HL-60/S4 (cell line): ENCODE measurements at regions not wholly inside any gene's neighbourhood (a gene's known extent, or its start where the extent isn't known, plus 50 kb on each side); places are given as distances from the start of the nearest gene placed in this dataset.

Experiments used
- in situ Hi-C: fragments of 300-500 bp; cut with MboI; formaldehyde crosslinking; loops from 2 replicates; pipeline ENCODE4 v1.14.3; 2022; ENCODE audit warnings: low sequenced_read_pairs

DNA sequence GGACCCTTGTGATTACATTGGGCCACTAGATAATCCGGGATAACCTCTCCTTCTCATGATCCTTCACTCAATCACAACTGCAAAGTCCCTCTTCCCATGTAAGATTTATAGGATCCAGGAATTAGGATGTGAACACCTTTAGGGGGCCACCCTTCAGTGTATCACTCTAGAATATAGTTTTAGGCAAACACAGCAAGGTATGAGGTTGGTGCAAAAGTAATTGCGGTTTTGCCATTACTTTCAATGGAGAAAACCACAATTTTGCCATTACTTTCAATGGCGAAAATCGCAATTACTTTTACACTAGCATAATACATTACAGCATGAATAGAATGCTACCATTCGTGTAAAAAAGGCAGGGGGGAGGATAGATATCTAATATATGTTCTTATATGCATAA, 104.0 kb downstream of the BAMBI start:
- in situ Hi-C loops, result no loop called here

- in situ Hi-C loops, result no loop called here
Observed at GRCh38 chr10:28783087-28783486, 105.8 kb downstream of the BAMBI start.

- in situ Hi-C loops, result no loop called here
Observed at GRCh38 chr10:28785018-28785417, 107.7 kb downstream of the BAMBI start.

- in situ Hi-C loops, result no loop called here
Observed at GRCh38 chr10:28788252-28788651, 110.9 kb downstream of the BAMBI start.

DNA sequence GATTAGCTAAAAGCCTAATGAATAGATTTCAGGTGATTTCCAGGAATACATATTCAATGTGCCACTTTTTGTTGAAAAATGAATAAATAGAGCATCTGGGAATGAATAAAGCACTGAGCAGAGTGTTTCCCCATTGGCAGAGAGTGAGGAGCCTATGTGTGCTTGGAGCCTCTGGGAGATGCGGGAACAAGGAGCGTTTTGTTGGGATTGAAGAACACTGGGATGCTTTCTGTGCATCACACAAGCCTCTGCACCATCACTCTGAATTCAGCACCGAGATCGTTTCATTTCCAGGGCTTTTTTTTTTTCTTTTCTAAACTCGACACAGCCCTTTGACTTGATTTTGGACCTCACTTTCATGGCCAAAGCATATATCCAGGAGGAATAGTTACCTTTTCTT, 111.4 kb downstream of the BAMBI start:
- in situ Hi-C loops, result no loop called here

GRCh38 chr10:28790146-28790545, 112.8 kb downstream of the BAMBI start:
- in situ Hi-C loops, result no loop called here

- in situ Hi-C loops, result no loop called here
Observed at GRCh38 chr10:28793482-28793881, 116.2 kb downstream of the BAMBI start.

DNA sequence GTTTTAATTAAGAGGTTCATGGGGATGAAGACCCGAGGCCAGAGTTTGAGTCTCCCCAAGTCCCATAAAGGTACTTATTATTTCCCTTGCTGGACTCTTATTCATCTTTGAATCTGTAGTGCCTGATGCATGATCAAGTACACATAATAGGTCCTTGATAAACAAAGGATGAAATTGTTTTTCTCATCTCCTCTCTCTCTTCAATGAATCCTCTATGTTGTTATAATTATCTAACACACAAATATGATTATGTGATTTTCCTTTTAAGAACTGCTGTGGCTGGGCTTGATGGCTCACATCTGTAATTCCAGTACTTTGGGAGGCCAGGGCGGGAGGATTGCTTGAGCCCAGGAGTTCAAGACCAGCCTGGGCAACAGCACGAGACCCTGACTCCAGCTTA, 117.7 kb downstream of the BAMBI start:
- in situ Hi-C loops, result no loop called here

GRCh38 chr10:28796606-28797512, 119.5 kb downstream of the BAMBI start:
- in situ Hi-C loops, result no loop called here

GRCh38 chr10:28797904-28798371, 120.6 kb downstream of the BAMBI start:
- in situ Hi-C loops, result no loop called here

DNA sequence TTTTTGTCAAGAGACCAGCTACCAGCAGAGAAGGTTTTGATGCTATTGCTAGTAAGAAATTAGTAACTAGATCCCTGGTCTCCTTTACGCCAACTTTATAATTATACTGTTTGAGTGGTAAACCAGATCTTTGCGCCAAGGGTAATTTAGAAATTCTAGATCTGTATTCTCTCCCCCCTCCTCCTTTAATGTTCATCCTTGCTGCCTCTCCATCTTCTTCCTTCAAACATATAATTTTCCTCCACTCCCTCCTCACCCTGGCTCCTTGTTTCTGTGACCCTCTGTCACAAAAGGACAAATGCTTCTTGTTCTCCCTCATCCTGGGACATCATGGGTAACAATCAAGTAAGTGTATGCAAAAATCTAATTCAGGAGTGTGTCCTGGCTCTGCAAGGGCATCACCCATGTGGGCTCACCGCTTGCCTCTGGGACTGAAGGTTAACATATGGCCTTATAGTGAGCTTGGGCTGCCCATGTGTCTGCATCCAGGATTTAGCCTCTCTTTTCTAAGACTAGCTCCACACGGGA, 121.2 kb downstream of the BAMBI start:
- in situ Hi-C loops, result no loop called here

- in situ Hi-C loops, result no loop called here
Observed at GRCh38 chr10:28798964-28799363, 121.6 kb downstream of the BAMBI start.

DNA sequence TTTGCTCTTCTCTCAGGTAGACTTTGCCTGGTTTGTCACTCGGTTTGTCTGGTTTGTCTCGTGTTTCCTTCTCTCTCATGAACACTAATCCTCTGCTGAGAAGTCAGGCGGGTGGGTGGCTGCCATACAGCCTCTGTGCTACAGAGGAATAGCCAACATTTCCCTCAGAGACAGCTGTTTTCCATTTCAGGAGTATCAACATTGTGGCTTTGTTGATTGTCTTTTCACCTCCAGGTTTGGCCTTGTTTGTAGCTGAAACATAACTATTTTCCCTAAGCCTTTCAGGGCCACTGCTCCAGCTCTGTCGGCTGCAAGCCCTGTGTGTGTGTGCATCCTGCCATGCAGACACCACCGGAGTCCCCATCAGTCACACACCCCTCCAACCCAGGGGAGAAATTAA, 122.8 kb downstream of the BAMBI start:
- in situ Hi-C loops, result no loop called here

DNA sequence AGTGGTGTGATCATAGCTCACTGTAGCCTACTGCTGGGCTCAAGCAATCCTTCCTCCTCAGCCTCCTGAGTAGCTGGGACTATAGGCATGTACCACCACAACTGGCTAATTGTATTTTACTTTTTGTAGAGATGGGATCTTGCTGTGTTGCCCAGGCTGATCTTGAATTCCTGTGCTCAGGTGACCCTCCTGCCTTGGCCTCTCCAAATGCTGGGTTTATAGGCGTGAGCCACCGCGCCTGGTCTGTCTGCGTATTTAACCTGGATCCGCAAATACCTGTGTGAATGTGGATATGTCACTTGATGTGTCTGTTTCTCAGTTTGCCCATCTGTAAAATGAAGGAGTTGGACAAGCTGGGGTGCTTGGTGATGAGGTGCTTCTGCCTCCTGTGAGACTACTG, 123.9 kb downstream of the BAMBI start:
- in situ Hi-C loops, result no loop called here

DNA sequence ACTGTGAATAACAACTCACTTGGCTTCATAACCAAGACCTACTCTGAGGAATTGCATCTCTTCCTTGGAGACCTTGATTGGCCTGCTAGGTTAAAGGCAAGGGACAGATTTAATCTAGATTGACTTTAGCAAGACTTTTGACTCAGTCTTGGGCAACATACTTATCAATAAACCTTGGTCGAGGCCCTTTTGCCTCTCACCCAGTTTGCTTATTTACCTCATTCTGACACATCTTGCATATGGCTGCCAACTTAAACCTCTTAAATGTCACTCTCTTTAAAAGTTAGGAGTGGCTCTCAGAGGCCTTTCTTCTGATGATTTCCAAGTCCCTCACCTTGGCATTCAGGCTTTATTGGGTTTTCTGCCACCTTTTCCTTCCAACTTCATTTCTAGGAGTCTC, 124.5 kb downstream of the BAMBI start:
- in situ Hi-C loops, result no loop called here

GRCh38 chr10:28805390-28805789, 128.1 kb downstream of the BAMBI start:
- in situ Hi-C loops, result no loop called here

DNA sequence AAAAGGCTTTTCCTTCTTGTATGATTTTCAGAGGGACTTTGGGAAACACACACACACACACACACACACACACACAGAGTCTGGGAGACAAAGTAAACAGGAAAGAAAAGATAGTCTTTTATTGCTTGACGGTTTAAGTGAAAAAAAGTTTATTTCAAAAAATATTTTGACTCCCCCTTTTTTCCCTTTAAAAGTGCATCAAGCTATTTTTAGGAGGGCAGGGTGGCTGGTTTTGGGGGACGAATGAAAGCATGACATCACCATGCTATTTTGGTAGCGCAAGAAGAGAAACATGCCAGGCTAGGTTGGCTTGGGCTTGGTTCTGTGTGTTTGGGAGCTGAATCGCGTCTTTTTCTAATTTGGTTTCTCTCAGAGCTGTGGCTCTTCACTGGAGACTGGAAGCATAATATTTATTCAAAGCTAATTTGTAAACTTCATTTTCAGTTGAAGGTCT, 129.2 kb downstream of the BAMBI start:
- in situ Hi-C loops, result no loop called here

DNA sequence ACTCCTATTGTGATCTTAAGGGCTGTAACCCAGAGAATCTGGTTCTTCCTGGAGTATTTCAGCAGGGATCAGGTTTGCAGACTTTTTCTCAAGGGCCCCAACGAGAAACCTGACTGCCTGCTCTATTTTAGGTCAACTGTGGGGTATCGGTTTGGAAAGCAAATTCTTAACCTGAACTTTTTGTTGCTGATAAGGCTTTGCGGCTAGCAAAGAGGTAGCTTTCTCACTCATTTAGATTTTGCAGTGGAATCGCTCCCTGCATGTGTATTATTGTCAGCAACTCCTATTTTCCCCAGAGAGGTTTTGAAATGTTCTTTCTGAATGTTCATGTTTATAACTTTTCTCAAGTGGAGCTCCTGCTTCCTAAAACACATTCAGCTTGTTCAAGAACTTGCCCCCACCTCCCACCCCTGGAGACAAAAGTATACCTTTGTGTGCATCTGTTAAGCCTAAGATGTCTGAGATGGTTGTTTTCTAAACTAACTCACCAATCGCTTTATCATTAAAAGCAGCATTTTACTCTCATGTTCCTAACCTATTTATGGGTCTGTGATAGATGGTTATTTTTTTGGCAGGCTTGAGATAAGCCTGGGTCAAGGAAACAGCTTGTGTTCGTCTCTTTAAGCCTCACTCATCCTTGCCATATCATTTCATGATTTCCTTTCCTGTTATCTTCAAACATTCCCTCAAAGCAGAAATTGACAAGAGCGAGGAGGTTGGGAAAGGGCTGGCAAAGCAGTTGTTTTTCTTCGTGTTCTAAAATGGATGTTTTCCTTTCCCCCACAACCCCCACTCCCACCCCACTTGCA, 129.8 kb downstream of the BAMBI start:
- in situ Hi-C loops, result no loop called here

DNA sequence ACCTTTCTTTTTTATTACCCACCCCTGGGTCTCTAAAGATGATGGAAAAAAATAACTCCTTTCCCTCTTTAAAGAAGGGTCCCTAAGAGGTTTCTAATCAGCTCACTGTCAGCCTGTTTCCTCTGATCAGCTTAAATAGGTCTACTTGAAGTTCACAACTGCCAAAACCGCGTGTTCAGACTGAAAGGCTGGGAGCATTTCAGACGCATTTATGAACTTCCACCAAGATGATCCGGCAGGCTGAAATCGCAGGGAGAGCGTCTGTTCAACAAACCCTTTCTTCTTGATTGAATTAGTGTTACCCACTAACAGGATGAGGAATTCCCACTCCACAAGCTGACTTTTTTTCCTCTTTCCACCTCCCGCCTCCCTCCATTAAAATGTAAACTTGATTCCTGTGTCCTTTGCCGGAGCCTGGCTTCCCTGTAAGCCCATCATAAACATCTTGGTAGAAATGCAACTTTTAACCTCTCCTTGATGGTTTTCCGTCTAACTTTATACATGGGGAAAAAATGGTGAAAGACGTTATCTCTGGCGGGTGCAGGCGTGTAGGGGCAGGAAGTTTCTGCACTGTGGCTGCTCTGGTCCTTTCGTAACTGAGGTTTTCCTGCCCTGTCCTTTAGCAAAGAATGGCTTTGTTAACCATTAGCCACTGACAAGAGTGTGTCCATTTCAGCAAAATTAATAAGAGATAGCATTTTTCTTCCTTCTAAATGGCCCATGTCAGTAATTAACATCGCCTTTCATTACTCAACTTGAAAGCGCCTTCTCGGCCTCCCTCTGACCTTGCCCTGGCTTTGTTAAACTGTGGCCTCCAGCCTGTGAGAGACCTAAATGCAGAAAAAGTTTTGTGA, 130.7 kb downstream of the BAMBI start:
- in situ Hi-C loops, result no loop called here

DNA sequence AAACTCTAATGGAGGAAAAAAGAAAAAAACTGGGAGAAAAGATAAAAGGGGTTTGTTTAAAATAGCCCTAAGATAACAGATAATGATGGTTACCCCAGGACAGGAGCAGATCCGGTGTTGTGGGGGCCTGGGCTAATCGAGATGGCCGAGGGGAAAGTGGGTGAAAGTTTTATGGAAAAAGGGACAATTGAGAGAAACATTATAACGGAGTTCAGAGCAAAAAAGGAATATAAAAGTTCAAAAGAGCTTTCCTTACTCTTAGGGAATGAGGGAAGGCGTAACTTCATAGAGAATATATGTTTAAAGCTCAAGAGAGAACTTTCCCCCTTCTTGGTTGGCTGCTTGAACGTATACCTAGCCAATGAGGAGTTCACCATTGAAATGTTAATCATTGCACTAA, 131.4 kb downstream of the BAMBI start:
- in situ Hi-C loops, result no loop called here
